KMS-11 (cell line): ENCODE measurements at regions not wholly inside any gene's neighbourhood (a gene's known extent, or its start where the extent isn't known, plus 50 kb on each side); places are given as distances from the start of the nearest gene placed in this dataset.

ENCODE experiments used
- H2AFZ ChIP-seq: fragments of 200-600 bp; sonication (generic); 2 replicates; pipeline ENCODE4 v1.6.1; 2016; ENCODE audit warnings: antibody characterized with exemption, mixed run types, low read depth
- H3K27ac ChIP-seq: fragments of 200-600 bp; sonication (generic); 2 replicates; pipeline ENCODE4 v1.6.1; 2016; ENCODE audit warnings: mild to moderate bottlenecking, mixed run types
- H3K27me3 ChIP-seq: fragments of 200-600 bp; sonication (generic); 2 replicates; pipeline ENCODE4 v1.6.1; 2017; ENCODE audit warnings: mild to moderate bottlenecking, low read depth, mixed run types, moderate library complexity; ENCODE audit not compliant: insufficient read depth
- H3K36me3 ChIP-seq: fragments of 200-600 bp; sonication (generic); 2 replicates; pipeline ENCODE4 v1.6.1; 2017; ENCODE audit warnings: mild to moderate bottlenecking, mixed run types; ENCODE audit not compliant: insufficient read depth
- H3K4me1 ChIP-seq: fragments of 200-600 bp; sonication (generic); 2 replicates; pipeline ENCODE4 v1.6.1; 2016; ENCODE audit warnings: mild to moderate bottlenecking, low read depth, mixed run types; ENCODE audit not compliant: poor library complexity, severe bottlenecking
- H3K4me2 ChIP-seq: fragments of 200-600 bp; sonication (generic); 2 replicates; pipeline ENCODE4 v1.7.0; 2016; ENCODE audit warnings: mild to moderate bottlenecking, mixed run types
- H3K4me3 ChIP-seq: fragments of 200-600 bp; sonication (generic); IDR thresholded peaks from 2 replicates; pipeline ENCODE4 v1.6.1; 2017; ENCODE audit warnings: low read depth, low read length, mixed read lengths; ENCODE audit not compliant: insufficient read depth
- H3K79me2 ChIP-seq: fragments of 200-600 bp; sonication (generic); 2 replicates; pipeline ENCODE4 v1.6.1; 2016; ENCODE audit warnings: low read depth, mixed run types; ENCODE audit not compliant: insufficient read depth
- H3K9ac ChIP-seq: fragments of 200-600 bp; sonication (generic); 2 replicates; pipeline ENCODE4 v1.6.1; 2016; ENCODE audit warnings: mild to moderate bottlenecking, mixed run types
- H4K20me1 ChIP-seq: fragments of 200-600 bp; sonication (generic); 2 replicates; pipeline ENCODE4 v1.6.1; 2016; ENCODE audit warnings: mild to moderate bottlenecking, mixed run types; ENCODE audit not compliant: insufficient read depth
- CTCF ChIP-seq: fragments of 200-600 bp; sonication (generic); conservative IDR thresholded peaks from 2 replicates; pipeline ENCODE4 v1.6.1; 2017; ENCODE audit warnings: low read depth, mild to moderate bottlenecking, antibody characterized with exemption, low read length, moderate library complexity, mixed read lengths

GRCh38 chr12:42846782-42847181 lies 257.2 kb upstream of the PRICKLE1 start:
- Histone ChIP-seq H3K4me2 (no peak overlapping the region), H3K27me3 (no peaks in the 10 kb centered on the region), H3K36me3 (no peaks in the 10 kb centered on the region), H3K4me1 (peaks cover 9% of the 10 kb centered on the region), H3K27ac (no peak overlapping the region), H4K20me1 (no peaks in the 10 kb centered on the region), H3K4me3 (no peak overlapping the region), H2AFZ (no peak overlapping the region), H3K9ac (no peak overlapping the region), H3K79me2 (no peaks in the 10 kb centered on the region)
- TF ChIP-seq CTCF = no peak

- Histone ChIP-seq H2AFZ (no peak overlapping the region), H3K27me3 (no peaks in the 10 kb centered on the region), H3K36me3 (no peaks in the 10 kb centered on the region), H4K20me1 (no peaks in the 10 kb centered on the region), H3K79me2 (no peaks in the 10 kb centered on the region), H3K9ac (no peak overlapping the region), H3K4me1 (peaks cover 12% of the 10 kb centered on the region), H3K4me3 (no peak overlapping the region), H3K4me2 (no peak overlapping the region), H3K27ac (no peak overlapping the region)
- no peak for TF ChIP-seq CTCF
Measured at GRCh38 chr12:42834062-42834461, 244.5 kb upstream of the PRICKLE1 start.

- Histone ChIP-seq H3K4me1 (no peaks in the 10 kb centered on the region), H4K20me1 (no peaks in the 10 kb centered on the region), H3K4me3 (no peak overlapping the region), H3K4me2 (no peak overlapping the region), H2AFZ (no peak overlapping the region), H3K27me3 (no peaks in the 10 kb centered on the region), H3K27ac (no peak overlapping the region), H3K36me3 (no peaks in the 10 kb centered on the region), H3K9ac (no peak overlapping the region), H3K79me2 (no peaks in the 10 kb centered on the region)
- no peak for TF ChIP-seq CTCF
Measured at GRCh38 chr12:42828836-42829235, 239.3 kb upstream of the PRICKLE1 start.

GRCh38 chr12:42824327-42824726 lies 234.8 kb upstream of the PRICKLE1 start:
- H3K4me1 ChIP-seq = no peaks in the 10 kb centered on the region
- no peaks in the 10 kb centered on the region for H4K20me1 ChIP-seq
- H2AFZ ChIP-seq = no peak overlapping the region
- no peak overlapping the region for H3K9ac ChIP-seq
- no peaks in the 10 kb centered on the region for H3K36me3 ChIP-seq
- H3K4me2 ChIP-seq = no peak overlapping the region
- H3K79me2 ChIP-seq = no peaks in the 10 kb centered on the region
- no peak overlapping the region for H3K27ac ChIP-seq
- no peaks in the 10 kb centered on the region for H3K27me3 ChIP-seq
- H3K4me3 ChIP-seq = no peak overlapping the region
- TF ChIP-seq CTCF = no peak

- TF ChIP-seq CTCF = no peak
- no peaks in the 10 kb centered on the region for H3K36me3 ChIP-seq
- H3K4me3 ChIP-seq = no peak overlapping the region
Measured at GRCh38 chr12:42823679-42824078, 234.1 kb upstream of the PRICKLE1 start.

More at GRCh38 chr12:42823679-42824078, 234.1 kb upstream of the PRICKLE1 start:
- Histone ChIP-seq H2AFZ (no peak overlapping the region), H3K4me2 (no peak overlapping the region), H3K27ac (no peak overlapping the region), H3K4me1 (no peaks in the 10 kb centered on the region), H4K20me1 (no peaks in the 10 kb centered on the region), H3K79me2 (no peaks in the 10 kb centered on the region), H3K27me3 (no peaks in the 10 kb centered on the region), H3K9ac (no peak overlapping the region)
